WTC11 (cell line): ENCODE measurements at regions not wholly inside any gene's neighbourhood (a gene's known extent, or its start where the extent isn't known, plus 50 kb on each side); places are given as distances from the start of the nearest gene placed in this dataset.

Experiments used
- CREM ChIP-seq: sonication (generic); formaldehyde crosslinking; IDR thresholded peaks from 2 replicates; pipeline ENCODE4 v1.8.1; 2022; ENCODE audit warnings: mild to moderate bottlenecking, missing genetic modification reagents, moderate library complexity
- ELF4 ChIP-seq: sonication (generic); formaldehyde crosslinking; IDR thresholded peaks from 2 replicates; pipeline ENCODE4 v1.8.1; 2022; ENCODE audit warnings: low read depth, mild to moderate bottlenecking, moderate library complexity, missing genetic modification reagents
- ESRRA ChIP-seq: sonication (generic); formaldehyde crosslinking; IDR thresholded peaks from 2 replicates; pipeline ENCODE4 v1.8.1; 2022; ENCODE audit warnings: mild to moderate bottlenecking, missing genetic modification reagents, borderline replicate concordance
- ETV6 ChIP-seq: sonication (generic); formaldehyde crosslinking; IDR thresholded peaks from 2 replicates; pipeline ENCODE4 v1.8.1; 2022; ENCODE audit warnings: mild to moderate bottlenecking, missing genetic modification reagents
- NFYB ChIP-seq: sonication (generic); formaldehyde crosslinking; conservative IDR thresholded peaks from 2 replicates; pipeline ENCODE4 v1.8.0; 2022; ENCODE audit warnings: low read depth, missing genetic modification reagents
- NR2C2 ChIP-seq: sonication (generic); formaldehyde crosslinking; IDR thresholded peaks from 2 replicates; pipeline ENCODE4 v1.8.0; 2022; ENCODE audit warnings: mild to moderate bottlenecking, missing genetic modification reagents
- SMAD4 ChIP-seq: sonication (generic); formaldehyde crosslinking; IDR thresholded peaks from 2 replicates; pipeline ENCODE4 v1.8.0; 2022; ENCODE audit warnings: mild to moderate bottlenecking, missing genetic modification reagents
- TF ChIP-seq, protein P1 (sequence below): sonication (generic); formaldehyde crosslinking; IDR thresholded peaks from 2 replicates; pipeline ENCODE4 v1.8.1; 2023; ENCODE audit warnings: mild to moderate bottlenecking, missing genetic modification reagents, moderate library complexity
- TF ChIP-seq, protein P2 (sequence below): sonication (generic); formaldehyde crosslinking; IDR thresholded peaks from 2 replicates; pipeline ENCODE4 v1.8.0; 2022; ENCODE audit warnings: mild to moderate bottlenecking, missing genetic modification reagents
- TF ChIP-seq, protein P3 (sequence below): sonication (generic); formaldehyde crosslinking; conservative IDR thresholded peaks from 2 replicates; pipeline ENCODE4 v1.8.1; 2022; ENCODE audit warnings: mild to moderate bottlenecking, missing genetic modification reagents
- TF ChIP-seq, protein P4 (sequence below): fragments of 200-600 bp; IDR thresholded peaks from 2 replicates; pipeline ENCODE4 v1.8.0; 2022; ENCODE audit warnings: antibody characterized with exemption
- TF ChIP-seq, protein P5 (sequence below): sonication (generic); formaldehyde crosslinking; IDR thresholded peaks from 2 replicates; pipeline ENCODE4 v1.8.1; 2023; ENCODE audit warnings: mild to moderate bottlenecking, missing genetic modification reagents

DNA sequence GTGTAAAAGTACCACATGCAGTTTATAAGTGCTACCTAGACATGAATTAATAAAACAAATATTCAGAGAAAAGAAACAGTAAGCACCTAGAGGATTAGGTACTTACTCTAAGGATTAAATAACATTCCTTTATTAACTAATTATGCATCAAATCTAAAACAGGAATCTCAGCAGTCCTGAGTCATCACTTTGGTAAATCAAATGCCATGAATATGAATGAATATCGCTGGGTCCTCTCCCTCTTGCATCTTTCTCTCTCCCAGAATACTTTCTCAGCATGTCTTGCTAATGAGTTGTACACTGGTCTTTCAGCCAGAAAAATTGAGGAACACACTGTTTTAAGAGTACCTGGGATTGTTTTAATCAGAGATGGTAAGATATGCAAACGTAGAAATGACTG is 225.5 kb upstream of the NFE2L3 start:
- TF ChIP-seq, protein P1, sequence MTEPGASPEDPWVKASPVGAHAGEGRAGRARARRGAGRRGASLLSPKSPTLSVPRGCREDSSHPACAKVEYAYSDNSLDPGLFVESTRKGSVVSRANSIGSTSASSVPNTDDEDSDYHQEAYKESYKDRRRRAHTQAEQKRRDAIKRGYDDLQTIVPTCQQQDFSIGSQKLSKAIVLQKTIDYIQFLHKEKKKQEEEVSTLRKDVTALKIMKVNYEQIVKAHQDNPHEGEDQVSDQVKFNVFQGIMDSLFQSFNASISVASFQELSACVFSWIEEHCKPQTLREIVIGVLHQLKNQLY (CRISPR knock-in tag): no peak
- TF ChIP-seq, protein P2, sequence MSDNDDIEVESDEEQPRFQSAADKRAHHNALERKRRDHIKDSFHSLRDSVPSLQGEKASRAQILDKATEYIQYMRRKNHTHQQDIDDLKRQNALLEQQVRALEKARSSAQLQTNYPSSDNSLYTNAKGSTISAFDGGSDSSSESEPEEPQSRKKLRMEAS (CRISPR knock-in tag): no peak
- TF ChIP-seq, protein P3, sequence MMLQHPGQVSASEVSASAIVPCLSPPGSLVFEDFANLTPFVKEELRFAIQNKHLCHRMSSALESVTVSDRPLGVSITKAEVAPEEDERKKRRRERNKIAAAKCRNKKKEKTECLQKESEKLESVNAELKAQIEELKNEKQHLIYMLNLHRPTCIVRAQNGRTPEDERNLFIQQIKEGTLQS: no peak
- no peak for TF ChIP-seq CREM (CRISPR knock-in tag)
- TF ChIP-seq ESRRA (CRISPR knock-in tag): no peak
- no peak for TF ChIP-seq ETV6 (CRISPR knock-in tag)
- TF ChIP-seq, protein P4, sequence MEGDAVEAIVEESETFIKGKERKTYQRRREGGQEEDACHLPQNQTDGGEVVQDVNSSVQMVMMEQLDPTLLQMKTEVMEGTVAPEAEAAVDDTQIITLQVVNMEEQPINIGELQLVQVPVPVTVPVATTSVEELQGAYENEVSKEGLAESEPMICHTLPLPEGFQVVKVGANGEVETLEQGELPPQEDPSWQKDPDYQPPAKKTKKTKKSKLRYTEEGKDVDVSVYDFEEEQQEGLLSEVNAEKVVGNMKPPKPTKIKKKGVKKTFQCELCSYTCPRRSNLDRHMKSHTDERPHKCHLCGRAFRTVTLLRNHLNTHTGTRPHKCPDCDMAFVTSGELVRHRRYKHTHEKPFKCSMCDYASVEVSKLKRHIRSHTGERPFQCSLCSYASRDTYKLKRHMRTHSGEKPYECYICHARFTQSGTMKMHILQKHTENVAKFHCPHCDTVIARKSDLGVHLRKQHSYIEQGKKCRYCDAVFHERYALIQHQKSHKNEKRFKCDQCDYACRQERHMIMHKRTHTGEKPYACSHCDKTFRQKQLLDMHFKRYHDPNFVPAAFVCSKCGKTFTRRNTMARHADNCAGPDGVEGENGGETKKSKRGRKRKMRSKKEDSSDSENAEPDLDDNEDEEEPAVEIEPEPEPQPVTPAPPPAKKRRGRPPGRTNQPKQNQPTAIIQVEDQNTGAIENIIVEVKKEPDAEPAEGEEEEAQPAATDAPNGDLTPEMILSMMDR: no peak
- TF ChIP-seq, protein P5, sequence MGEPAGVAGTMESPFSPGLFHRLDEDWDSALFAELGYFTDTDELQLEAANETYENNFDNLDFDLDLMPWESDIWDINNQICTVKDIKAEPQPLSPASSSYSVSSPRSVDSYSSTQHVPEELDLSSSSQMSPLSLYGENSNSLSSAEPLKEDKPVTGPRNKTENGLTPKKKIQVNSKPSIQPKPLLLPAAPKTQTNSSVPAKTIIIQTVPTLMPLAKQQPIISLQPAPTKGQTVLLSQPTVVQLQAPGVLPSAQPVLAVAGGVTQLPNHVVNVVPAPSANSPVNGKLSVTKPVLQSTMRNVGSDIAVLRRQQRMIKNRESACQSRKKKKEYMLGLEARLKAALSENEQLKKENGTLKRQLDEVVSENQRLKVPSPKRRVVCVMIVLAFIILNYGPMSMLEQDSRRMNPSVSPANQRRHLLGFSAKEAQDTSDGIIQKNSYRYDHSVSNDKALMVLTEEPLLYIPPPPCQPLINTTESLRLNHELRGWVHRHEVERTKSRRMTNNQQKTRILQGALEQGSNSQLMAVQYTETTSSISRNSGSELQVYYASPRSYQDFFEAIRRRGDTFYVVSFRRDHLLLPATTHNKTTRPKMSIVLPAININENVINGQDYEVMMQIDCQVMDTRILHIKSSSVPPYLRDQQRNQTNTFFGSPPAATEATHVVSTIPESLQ (CRISPR knock-in tag): no peak
- TF ChIP-seq NFYB (CRISPR knock-in tag): no peak
- no peak for TF ChIP-seq ELF4 (CRISPR knock-in tag)
- TF ChIP-seq SMAD4 (CRISPR knock-in tag): no peak
- TF ChIP-seq NR2C2 (CRISPR knock-in tag): no peak
